ENCODE measurements at regions not wholly inside any gene's neighbourhood (a gene's known extent, or its start where the extent isn't known, plus 50 kb on each side); places are given as distances from the start of the nearest gene placed in this dataset.
"Not testable (repeated sequence)": the region's sequence is repeated elsewhere in the genome, so short reads cannot be mapped to it uniquely, and the experiment has no call there.

DNA sequence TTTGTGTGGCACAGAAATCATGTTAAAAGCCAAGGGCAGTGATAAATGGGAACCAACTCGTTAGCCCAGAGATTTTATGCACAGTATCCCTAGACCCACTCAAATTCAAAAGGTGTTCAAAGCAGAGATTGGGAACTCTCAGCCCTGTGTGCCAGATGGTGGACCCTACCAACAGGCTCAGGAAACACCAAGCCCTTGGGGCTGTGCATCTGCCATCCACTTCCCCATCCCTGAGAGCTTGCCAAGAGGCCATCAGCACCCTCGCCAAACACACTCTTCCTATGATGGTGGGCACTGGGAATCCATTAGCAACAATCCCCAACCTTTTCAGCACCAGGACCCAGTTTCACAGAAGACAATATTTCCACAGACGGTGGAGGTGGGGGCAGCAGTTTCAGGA, 194.2 kb upstream of the NFIA start:
- no peak for DNase-seq (ENCODE audit: low spot score)

DNA sequence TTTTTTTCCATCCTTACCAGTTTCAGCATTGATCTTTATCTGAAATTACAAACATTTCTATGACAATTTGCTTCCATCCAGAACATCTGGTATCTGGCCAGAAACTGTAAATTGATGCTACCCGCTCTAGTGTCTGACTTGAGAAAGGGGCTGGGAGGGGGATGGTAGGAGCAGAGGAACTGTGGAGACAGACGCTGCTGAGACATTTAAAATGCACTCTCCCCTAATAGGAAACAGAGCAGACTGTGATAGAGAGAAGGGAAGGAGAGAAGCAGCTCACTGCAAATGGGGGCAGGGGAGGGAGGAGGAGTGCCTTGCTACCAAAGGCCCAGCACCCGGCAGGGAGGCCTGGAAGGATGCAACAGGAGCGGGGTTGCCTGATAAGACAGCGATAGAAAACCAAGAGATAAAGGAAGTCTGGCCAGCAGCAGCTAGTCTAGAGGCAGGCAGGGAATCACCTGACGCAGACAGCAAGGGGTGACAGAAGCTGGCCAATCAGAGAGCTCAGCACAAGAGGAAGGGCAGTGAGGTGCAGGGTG, 195.5 kb upstream of the NFIA start:
- DNase-seq (ENCODE audit: low spot score): no peak

DNA sequence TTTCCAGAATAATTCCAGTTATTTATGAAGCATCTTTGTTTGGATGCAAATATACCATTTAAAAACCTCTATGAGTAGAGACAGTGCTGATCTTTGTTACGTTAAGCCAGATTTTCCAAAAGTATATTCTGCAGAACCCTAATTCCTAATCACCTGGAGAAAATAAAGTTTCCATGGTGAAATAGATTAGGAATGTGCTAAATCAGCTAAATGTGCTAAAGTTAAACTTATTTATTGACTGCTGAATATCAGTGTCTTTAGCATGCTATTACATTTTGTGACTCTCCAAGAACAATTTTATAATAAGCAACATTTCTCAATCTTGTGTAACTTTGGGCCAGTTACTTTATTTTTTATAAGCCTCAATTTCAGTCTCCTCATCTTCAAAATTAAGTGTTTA, 196.3 kb upstream of the NFIA start:
- no peak for DNase-seq (ENCODE audit: low spot score)

DNA sequence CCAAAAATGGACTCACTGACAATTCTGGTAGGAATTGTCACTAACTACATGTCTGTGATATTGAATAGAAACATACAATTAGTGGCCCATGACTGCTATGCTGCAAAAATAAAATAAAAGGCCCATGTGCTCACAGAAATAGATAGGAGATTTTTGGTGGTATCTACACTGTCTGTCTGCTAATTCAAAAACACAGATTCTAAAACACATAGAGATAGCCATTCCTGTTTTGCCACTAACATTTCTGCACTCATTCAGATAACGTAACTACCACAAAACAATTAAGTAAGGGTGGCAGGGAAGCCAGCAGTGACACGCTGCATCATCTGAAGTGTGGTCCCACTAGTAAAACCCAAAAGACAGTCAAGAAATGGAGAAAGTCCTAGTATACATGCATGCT, 202.2 kb upstream of the NFIA start:
- no peak for DNase-seq (ENCODE audit: low spot score)

DNA sequence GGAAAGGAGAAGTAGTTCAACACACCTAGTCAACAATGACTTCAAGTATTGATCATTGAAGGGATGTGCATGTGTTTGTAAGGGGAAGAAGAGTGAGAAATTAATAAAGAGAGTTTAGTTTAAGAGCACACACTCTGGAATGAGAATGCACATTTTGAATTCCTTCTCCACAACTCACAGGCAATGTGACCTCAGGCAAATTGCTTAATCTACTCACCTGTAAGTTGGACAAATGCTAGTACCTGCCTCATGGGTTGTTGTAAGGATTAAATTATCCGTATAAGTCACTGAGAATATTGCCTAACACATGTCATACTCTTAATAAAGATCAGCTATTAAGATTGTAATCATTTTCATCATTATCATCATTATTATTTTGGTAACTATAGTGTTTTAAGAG, 204.0 kb upstream of the NFIA start:
- no peak for DNase-seq (ENCODE audit: low spot score)

DNA sequence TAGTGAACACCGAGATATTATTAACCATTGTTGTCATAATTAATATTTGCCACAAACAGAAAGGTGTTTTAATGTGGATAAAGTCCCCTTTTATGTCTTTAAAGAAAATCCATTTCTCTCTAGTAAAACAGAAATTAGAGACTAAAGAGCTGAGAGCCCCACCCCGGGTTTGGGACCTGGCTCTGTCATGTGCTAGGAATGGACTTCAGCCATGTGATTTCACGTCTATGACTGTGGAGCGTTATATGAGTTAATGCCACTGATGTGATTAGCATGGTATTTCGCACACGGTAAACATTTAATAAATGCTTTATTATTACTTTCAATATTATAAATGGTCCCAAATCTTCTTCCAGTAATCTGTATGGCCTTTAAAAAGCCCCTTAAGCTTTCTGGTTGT, 205.0 kb upstream of the NFIA start:
- no peak for DNase-seq (ENCODE audit: low spot score)

DNA sequence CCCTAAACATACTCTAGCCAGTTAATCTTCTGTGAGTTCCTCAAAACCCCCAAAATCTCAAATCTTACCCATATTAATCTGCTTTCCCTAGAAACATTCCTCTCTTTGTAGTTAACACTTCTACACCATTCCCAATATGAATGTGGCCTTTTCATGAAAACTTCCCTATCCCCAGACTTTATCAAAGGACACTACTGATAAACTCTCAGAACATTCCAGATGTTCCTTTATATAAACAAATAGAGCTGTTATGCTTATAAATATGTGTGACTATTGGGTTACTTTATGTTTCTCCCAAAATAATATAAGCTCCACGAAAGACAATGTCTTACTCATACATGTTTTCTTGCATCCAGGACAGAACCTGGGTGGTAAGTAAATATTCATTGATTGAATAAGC, 205.4 kb upstream of the NFIA start:
- no peak for DNase-seq (ENCODE audit: low spot score)

DNA sequence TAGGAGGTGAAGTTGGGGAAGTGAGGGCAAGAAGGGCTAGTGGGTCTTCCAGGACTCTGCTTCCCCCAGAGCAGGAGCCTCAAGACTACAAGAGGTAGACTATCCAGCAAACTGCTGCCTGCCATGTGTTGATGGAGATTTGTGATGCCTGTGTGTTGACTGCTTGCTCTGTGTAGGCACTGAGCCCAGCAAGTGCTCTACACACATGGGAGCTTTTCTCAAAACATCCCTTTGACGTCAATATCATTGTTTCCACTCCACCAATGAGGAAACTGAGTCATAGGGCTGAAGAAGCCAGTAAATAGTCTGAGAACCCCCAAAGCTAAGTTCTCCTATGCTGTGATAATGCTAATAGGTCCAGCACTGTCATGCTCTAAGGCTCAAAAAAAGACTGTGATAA, 207.2 kb upstream of the NFIA start:
- no peak for DNase-seq (ENCODE audit: low spot score)

DNA sequence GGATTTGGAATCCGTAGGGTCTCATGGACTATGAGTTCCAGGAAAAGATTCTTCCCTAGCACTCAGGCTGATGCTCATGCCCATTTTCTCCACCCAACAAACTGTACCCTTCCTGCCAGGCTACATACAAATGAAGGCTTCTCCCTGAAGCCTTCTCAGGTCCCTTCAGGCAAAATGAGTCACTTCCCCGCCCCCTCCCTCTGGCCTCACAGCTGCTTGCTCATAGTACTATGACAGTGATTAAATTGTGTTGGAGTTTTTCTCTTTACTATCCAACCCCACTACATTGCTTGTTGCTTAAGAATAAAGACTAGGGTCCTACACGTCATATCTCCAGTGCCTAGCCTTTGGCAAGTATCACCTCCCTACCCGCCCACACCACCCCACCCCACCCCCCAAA, 207.6 kb upstream of the NFIA start:
- no peak for DNase-seq (ENCODE audit: low spot score)

DNA sequence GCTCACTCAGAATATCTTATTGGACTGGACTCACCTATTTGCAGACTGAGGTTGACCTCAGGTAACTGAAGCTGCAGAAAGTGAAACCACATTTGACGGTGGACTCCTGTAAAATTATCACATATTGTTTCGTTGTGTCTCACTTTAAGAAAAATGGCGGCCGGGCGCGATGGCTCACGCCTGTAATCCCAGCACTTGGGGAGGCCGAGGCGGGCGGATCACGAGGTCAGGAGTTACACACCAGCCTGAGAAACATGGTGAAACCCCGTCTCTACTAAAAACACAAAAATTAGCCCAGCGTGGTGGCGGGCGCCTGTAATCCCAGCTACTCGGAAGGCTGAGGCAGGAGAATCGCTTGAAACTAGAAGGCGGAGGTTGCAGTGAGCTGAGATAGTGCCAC, 209.0 kb upstream of the NFIA start:
- not testable (repeated sequence) for DNase-seq (ENCODE audit: low spot score)

DNA sequence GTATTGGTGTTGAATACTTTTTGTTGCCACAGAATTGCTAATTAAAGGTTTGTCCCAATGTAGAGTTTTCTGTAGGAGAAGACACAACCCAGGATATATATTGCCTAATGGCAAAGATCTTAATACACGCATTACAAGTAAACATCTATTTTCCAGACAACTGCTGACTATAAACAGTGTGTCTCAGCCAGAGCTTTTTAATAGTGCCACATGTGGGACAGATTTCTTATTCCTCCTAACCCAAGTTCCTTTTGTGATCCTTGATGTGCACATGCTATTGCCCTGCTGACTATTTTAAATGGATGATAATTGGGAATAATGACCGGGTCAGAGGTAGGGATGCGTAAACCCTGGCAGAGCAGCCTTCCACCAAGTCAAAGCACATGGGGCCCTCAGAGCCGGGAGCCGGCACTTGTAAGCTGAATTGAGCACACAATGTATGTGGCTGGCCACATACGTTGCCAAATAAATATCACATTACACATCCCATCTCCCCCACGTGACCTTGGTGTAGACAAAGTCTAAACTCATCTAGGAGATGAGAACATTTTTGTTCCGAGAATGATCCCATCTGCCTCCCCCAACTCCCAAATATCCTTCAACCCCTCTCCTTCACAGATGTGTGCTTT, 209.8 kb upstream of the NFIA start:
- DNase-seq (ENCODE audit: low spot score): no peak

DNA sequence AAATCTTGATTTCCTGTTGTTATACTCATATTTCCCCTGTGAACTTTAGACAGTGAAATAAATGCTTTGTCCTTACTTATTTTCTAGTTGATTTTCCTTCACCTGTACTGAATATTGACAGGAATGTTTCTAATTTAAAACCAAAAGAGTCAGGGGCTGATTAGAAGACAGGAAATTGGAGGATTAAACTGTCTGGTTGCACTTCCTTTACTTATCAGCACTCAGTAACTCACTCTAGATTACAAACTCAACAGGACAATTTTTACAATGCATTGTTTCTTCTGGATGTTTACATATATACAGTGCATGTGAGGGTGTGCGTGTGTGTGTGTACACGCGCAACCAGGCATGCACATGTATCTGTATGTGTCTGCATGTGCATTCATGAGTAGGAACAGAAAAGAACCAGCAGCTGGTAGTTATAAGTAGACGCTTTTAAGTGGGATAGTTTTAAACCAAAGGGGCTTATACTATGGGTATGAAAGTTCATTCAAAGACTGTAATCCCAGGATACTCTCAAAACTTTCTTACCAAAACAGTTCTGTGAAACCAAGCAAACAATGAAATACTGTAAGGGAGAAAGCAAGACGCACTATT, 212.0 kb upstream of the NFIA start:
- no peak for DNase-seq (ENCODE audit: low spot score)

DNA sequence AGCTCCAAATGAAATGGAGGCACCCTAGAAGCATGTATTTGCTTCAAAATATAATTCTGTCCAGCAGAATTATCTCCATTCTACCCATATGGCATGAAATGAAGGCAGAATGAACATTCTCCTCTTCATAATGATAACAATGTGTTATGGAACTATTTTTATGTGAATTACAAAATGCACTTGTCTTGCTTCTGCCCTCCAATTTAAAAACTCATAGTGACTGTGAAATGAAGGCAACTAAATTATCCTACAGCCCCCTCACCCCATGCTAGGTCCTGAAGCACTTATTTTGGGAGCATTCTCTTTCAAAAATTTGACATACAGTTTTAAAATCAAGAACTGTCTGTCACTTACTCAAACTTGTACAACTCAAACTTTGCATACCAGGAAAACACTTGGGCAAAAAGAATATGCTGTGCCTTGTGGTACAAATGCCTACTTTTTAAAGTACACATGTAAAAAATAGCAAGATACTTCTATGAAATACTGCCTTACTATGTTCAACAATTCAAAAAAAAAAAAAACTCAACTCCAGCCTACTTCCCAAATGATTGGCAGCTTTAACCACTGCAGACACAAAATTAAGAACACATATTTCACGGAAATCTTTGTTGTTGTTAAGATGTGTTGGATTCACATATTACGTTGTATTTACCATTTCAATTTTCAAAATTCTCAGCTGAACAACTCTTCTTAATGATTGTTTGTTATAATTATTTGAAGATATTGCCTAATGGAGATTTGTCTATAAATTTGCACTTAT, 213.3 kb upstream of the NFIA start:
- no peak for DNase-seq (ENCODE audit: low spot score)

DNA sequence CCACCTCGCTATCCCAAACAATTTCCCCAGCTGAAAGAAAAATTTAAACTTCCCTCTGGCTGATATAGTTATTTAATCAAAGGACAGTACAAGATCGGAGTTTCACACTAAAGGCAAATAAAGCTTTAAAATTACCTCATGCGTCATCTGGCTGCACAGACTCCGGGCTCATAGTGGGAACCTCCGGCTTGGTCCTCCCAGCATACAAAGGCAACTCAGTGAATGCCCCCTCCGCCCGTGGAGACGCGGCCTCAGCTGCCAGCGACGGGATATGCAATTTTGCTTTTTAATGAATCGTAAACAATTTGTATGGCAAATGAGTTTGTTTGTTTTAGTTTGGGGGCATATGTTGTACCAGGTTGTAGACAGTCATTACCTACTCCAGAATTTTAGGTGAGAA, 214.6 kb upstream of the NFIA start:
- DNase-seq (ENCODE audit: low spot score): no peak

DNA sequence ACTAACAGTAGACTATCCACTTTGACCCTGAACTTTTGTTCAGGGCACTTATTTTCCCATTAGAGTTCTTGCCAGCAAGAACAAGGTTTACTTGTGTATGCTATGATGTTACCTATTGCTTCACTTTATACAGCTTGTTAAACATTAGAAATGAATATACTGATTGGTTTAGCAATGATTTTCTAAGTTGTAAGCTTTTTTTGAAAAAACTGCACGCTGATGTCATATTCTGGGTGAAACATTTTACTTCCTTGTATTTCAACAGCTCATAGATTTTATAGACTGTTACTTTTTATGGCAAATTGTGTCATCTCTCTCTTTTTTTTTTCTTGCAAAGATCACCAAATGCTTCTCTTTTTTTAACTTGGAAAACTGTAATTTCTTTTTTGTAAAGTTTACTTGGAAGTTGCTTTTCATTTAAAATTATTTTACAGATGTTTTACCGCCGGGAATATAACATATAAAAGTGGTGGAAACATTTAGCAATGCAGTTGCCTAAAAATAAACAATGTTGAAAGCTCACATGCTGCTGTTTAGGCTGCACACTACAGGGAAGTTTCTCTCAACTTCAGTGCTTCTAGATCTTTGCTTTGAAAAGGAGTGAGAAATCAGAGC, 215.3 kb upstream of the NFIA start:
- DNase-seq (ENCODE audit: low spot score): no peak

DNA sequence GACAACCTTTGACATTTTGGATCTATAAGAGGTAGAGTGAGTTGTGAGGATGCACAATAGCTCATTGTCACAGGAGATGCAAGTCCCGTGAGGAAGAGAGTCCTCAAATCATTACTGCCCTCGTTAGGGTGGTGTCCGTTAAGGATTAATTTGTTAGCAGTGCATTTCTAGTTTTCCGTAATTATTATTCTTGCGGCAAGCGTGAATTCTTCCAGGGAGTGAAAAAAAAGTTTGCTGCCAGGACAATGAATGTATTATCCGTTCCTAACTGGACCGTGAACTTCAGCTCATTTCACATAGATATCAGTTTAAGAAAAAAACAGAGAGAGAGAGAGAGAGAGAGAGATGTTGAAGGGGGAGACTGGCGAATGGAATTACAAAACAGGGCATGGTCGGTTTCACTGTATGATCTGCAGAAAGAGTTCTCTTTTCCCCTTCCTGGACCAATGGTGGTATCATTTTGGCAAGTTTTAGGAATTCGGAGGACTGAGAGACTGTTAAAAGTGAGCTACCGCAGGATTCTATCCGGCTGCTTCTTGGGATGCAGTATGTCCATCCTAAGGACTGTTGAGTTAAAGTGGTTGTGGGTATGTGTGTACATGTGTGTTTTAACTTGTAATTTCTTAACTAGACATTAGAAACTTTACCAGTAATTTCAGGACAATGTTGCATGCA, 216.0 kb upstream of the NFIA start:
- DNase-seq (ENCODE audit: low spot score): no peak

DNA sequence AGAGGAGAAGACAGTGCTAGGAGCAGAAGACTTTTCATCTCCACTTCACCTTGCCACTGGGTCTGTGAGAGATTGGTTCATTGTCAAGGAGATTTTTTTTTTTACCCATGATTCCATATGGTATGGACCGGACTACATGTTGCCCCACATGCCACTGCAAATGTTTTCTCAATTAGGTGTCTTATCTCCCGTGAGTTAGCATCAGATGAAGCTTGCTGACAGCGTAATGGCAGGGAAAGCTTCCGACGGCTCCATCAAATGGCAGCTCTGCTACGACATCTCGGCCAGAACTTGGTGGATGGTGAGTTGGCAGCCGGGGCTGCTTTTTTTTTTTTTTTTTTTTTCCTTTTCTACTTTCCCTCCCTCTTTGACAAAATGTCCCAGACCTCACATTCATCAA, 217.2 kb upstream of the NFIA start:
- no peak for DNase-seq (ENCODE audit: low spot score)

DNA sequence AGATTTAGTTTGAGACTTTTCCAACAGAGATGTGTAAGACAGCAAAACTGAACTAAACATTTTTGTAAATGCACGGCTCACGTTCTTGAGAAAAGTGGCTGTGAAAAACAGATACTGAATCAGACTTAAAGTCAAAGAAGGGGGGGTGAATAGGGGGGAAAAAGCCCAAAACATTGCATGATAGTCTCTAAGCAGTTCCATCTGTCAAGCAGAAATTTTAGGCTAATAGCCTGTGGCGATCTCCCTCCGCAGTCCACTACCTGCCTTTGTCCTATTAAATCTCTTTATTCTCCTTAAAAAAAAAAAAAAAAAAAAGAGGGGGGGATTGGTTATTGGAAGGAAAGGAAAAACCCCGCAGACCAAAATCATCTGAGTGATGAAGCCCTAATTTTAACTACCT, 217.6 kb upstream of the NFIA start:
- DNase-seq (ENCODE audit: low spot score): no peak

DNA sequence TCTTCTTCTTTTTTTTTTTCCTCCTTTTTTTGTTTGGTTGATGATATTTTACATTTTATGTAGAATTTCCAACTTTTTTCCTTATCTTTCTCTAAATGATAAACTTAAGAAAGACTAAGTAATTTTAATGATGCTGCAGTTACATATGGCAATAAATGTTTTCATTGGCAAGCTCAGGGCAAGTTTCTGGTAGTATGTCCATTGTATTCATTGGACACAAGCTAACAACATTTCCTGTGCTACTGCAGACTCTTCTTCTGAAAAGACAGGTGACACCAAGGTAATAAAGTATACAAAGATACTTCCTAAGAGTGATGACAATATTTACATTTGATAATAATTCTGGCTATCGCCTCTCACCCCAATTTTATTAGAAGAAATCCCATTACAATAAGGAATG, 219.2 kb upstream of the NFIA start:
- DNase-seq (ENCODE audit: low spot score): no peak

DNA sequence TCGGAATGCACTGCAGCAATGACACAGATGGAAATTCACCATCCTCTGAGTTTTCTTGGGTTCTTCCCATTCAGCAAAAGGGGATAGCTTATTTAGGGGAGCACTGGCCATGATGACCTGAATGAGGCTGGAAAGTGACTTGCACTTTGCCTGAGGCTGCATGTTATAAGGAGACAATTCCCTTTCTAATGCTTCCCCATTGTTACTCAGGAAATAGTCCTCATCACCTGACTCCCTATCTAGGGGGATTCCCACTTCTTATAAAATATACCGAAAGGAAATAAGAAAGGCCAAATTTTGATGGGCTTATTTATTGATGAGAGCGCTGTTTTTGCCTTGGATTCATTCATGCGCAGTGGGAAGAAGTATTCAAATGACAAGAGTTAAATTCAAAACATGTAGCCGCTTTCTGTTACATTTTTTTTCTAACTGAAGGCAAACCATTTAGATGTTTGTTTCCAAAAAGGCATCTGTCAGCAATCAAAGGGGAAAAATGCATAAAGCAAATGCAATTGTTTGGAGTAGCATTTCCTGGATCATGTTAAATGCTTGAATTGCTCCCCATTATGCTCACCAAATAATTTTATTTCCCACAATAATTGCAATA, 220.3 kb upstream of the NFIA start:
- no peak for DNase-seq (ENCODE audit: low spot score)

DNA sequence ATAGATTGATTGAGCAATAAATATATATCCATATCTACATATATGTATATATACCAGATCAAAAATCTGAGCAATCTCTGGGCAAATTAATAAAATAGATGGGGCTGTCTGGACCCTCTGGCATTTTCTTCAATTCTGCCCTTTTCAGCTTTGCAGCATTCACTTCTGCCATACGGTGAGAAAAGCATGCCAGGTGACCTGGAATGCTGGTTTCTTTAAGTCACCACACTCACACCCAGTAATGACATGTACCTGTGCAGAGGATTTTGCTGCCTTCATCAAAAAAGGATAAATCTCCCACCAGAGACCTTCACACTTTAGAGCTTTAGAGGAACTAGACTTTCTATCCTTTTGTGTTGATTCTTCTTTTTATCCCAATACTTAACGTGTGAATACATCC, 223.2 kb upstream of the NFIA start:
- no peak for DNase-seq (ENCODE audit: low spot score)

DNA sequence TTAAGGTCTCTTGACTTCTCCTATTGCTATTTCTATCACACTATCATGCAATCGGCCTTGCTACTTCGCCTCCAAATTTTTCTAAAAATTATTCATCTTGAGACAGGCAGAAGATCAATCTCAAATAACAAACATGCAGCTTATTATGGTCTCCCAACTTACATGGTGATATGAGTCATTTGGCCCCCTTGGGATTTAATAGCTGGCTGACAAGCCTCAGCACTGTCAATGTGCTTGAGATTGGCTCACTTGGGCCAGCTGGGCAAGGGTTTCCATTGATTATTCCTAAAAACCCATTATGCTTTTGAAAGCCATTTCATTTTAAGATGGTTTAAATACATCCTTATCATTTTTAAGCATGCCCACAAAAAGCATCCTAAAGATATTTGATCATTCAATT, 224.5 kb upstream of the NFIA start:
- no peak for DNase-seq (ENCODE audit: low spot score)

All from HuH-7.5 (cell line).